ENCODE measurements at regions not wholly inside any gene's neighbourhood (a gene's known extent, or its start where the extent isn't known, plus 50 kb on each side); places are given as distances from the start of the nearest gene placed in this dataset.

GRCh38 chr12:115870510-115870909 lies 407.0 kb downstream of the MED13L start:
- Histone ChIP-seq H3K79me2 (ENCODE audit: control insufficient read depth, insufficient read depth, low read length) (no peaks in the 10 kb centered on the region), H2AFZ (ENCODE audit: low read depth, low read length) (no peak overlapping the region), H3K4me1 (ENCODE audit: control insufficient read depth, extremely low read depth, insufficient read depth, low read length) (no peaks in the 10 kb centered on the region), H3K9me1 (replicated peaks; ENCODE audit: control insufficient read depth, extremely low read depth, insufficient read depth, low read length) (no peaks in the 10 kb centered on the region), H3K9me3 (replicated peaks; ENCODE audit: control insufficient read depth, insufficient read depth, low read length) (no peaks in the 10 kb centered on the region), H3K36me3 (ENCODE audit: control insufficient read depth in 2 of 2, extremely low read depth in 1 of 2, insufficient read depth in 2 of 2, low read length in 2 of 2) (no peaks in the 10 kb centered on the region), H4K20me1 (replicated peaks; ENCODE audit: control insufficient read depth, extremely low read depth, insufficient read depth, low read length) (no peaks in the 10 kb centered on the region), H3K4me2 (ENCODE audit: insufficient read depth, low read length) (no peak overlapping the region), H3K4me3 (replicated peaks in 1 of 3; ENCODE audit: insufficient read depth in 1 of 3, low read depth in 1 of 3, low read length in 3 of 3) (no peak overlapping the region), H3K27me3 (ENCODE audit: control insufficient read depth in 2 of 2, insufficient read depth in 2 of 2, low read length in 2 of 2) (no peaks in the 10 kb centered on the region), H3K9ac (replicated peaks; ENCODE audit: extremely low read depth, insufficient read depth, low read length) (no peak overlapping the region), H3K27ac (ENCODE audit: insufficient read depth, low read depth, low read length) (no peak overlapping the region)
- FAIRE-seq (no peak), DNase-seq (ENCODE audit: low read depth, low spot score) (no peak)
- ChIA-PET CTCF (no interaction called here), POLR2A (no interaction called here)
- TF ChIP-seq FOS (IDR thresholded peaks at IDR 0.05; ENCODE audit: borderline replicate concordance, insufficient read depth, low read length) (no peak), POLR2AphosphoS5 (IDR thresholded peaks at IDR 0.05; ENCODE audit: insufficient read depth, low read depth, low read length) (no peak), CTCF (IDR thresholded peaks at IDR 0.05; ENCODE audit: extremely low read depth in 1 of 2, insufficient read depth in 1 of 2, low read depth in 1 of 2, low read length in 2 of 2) (no peak)
- dilution Hi-C loops (cut with MboI; ENCODE audit: extremely low pct_ligation_motif_present, low sequenced_read_pairs): no loop called here
- no TSS peak for BruUV-seq (replicated peaks)
- intact Hi-C loops (cut with micrococcal nuclease): loop anchor here (5.0 kb wide), 1 partner anchor 1208 kb away; no protein-coding TSS in a partner anchor

GRCh38 chr12:115870021-115870420 lies 407.5 kb downstream of the MED13L start:
- no peaks in the 10 kb centered on the region for H3K4me1 ChIP-seq (ENCODE audit: control insufficient read depth, extremely low read depth, insufficient read depth, low read length)
- TF ChIP-seq JUN (IDR thresholded peaks at IDR 0.05; ENCODE audit: borderline replicate concordance, insufficient read depth, insufficient read length, low read depth) (no peak), POLR2AphosphoS5 (IDR thresholded peaks at IDR 0.05; ENCODE audit: insufficient read depth, low read depth, low read length) (no peak), GATA2 (IDR thresholded peaks at IDR 0.05; ENCODE audit: insufficient read depth, insufficient read length, low read depth, low read length) (no peak)
- H3K4me3 ChIP-seq (replicated peaks in 1 of 3; ENCODE audit: insufficient read depth in 1 of 3, low read depth in 1 of 3, low read length in 3 of 3): no peak overlapping the region
- intact Hi-C loops (cut with micrococcal nuclease) (loop anchor here (5.0 kb wide), 1 partner anchor 1208 kb away; no protein-coding TSS in a partner anchor), dilution Hi-C loops (cut with MboI; ENCODE audit: extremely low pct_ligation_motif_present, low sequenced_read_pairs) (no loop called here)
- ChIA-PET CTCF (no interaction called here), POLR2A (no interaction called here)
- FAIRE-seq (no peak), DNase-seq (ENCODE audit: low read depth, low spot score) (no peak)
- no peaks in the 10 kb centered on the region for H4K20me1 ChIP-seq (replicated peaks; ENCODE audit: control insufficient read depth, extremely low read depth, insufficient read depth, low read length)
- no peak overlapping the region for H3K9ac ChIP-seq (replicated peaks; ENCODE audit: extremely low read depth, insufficient read depth, low read length)
- H2AFZ ChIP-seq (ENCODE audit: low read depth, low read length): no peak overlapping the region
- no peaks in the 10 kb centered on the region for H3K9me1 ChIP-seq (replicated peaks; ENCODE audit: control insufficient read depth, extremely low read depth, insufficient read depth, low read length)
- no peaks in the 10 kb centered on the region for H3K36me3 ChIP-seq (ENCODE audit: control insufficient read depth in 2 of 2, extremely low read depth in 1 of 2, insufficient read depth in 2 of 2, low read length in 2 of 2)
- no peaks in the 10 kb centered on the region for H3K27me3 ChIP-seq (ENCODE audit: control insufficient read depth in 2 of 2, insufficient read depth in 2 of 2, low read length in 2 of 2)
- no peak overlapping the region for H3K4me2 ChIP-seq (ENCODE audit: insufficient read depth, low read length)
- no peaks in the 10 kb centered on the region for H3K9me3 ChIP-seq (replicated peaks; ENCODE audit: control insufficient read depth, insufficient read depth, low read length)
- H3K27ac ChIP-seq (ENCODE audit: insufficient read depth, low read depth, low read length): no peak overlapping the region
- no peaks in the 10 kb centered on the region for H3K79me2 ChIP-seq (ENCODE audit: control insufficient read depth, insufficient read depth, low read length)
- no TSS peak for BruUV-seq (replicated peaks)

Measured in endothelial cell of umbilical vein (primary cell).